Activated T-cell treated with anti-CD3 and anti-CD28 coated beads, Interleukin-2, amount 50 U/mL, for 4 hours (primary cell): ENCODE measurements at regions not wholly inside any gene's neighbourhood (a gene's known extent, or its start where the extent isn't known, plus 50 kb on each side); places are given as distances from the start of the nearest gene placed in this dataset.

Source experiments
- ATAC-seq, 2 donors: fragments of 200-7000 bp; cut with Tn5 transposase; one replicate each; pipeline ENCODE4 v1.10.0; 2021
- DNase-seq: peaks from one replicate; pipeline ENCODE4 v3.0.0-alpha.2; 2020
- H3K27me3 Mint-ChIP-seq: one replicate; pipeline ENCODE4 v1.8.0; 2021; ENCODE audit warnings: low read depth, mixed read lengths
- H3K36me3 Mint-ChIP-seq: one replicate; pipeline ENCODE4 v1.8.0; 2022; ENCODE audit warnings: mixed read lengths; ENCODE audit not compliant: insufficient read depth
- H3K4me1 Mint-ChIP-seq: one replicate; pipeline ENCODE4 v1.8.0; 2021; ENCODE audit warnings: low read depth, mixed read lengths
- H3K4me3 Mint-ChIP-seq: one replicate; pipeline ENCODE4 v1.8.0; 2021; ENCODE audit warnings: mild to moderate bottlenecking, moderate library complexity, mixed read lengths
- H3K9me3 Mint-ChIP-seq: one replicate; pipeline ENCODE4 v1.8.0; 2021; ENCODE audit warnings: mixed read lengths

DNA sequence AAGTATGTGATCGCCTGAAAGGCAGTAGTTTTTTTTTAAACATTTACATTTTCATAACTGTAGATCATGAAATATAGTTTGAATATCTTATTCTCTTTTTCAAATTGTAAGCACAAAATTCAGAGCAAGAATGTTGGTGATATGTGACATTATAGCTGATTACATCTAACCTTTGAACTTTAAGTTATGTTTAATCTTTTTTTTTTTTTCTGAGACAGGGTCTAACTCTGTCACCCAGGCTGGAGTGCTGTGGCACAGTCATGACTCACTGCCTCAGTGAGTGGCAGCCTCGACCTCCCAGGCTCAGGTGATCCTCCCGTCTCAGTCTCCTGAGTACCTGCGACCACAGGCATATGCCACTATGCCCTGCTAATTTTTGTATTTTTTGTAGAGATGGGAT is 278.7 kb upstream of the NEBL start:
- peaks cover 6% of the 10 kb centered on the region for H3K4me1 Mint-ChIP-seq
- DNase-seq (no peak), ATAC-seq (no peak)
- peaks cover 4% of the 10 kb centered on the region for H3K9me3 Mint-ChIP-seq
- no peak overlapping the region for H3K4me3 Mint-ChIP-seq
- peaks cover 48% of the 10 kb centered on the region for H3K27me3 Mint-ChIP-seq
- no peaks in the 10 kb centered on the region for H3K36me3 Mint-ChIP-seq

DNA sequence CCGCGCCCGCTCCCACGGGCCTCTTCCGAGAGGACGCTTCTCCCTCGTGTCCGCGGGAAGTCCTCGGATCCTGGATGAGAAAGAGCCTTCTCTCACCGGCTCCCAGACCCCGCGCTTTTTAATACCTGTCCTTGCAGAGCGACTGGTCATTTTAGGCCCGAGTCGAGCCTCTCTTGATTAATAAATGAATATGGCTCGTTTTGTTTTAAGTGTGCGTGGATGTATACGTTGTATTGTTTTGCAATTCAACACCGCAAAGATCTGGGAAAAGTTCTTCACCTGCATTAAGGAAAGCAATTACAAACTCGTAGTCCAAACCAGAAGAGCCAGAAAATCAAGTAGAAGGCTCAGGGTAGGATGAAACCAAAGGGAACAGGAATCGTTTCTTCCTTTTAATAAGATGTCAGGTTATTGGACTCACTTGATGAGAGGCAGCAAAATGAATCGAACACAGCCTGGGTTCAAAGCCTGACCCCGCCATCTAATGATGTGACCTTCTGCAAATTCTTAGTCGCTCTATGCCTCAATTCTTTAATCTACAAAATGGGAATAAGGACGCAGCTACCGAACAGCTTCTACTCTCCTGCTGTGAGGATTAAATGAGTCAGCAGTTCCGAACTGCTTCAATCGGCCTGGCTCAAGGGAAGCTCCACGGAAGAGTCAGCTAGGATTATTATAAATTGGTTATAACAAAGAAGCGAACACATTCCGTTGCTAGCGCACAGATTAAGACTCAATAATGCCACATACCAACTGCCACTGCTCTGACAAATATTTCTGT is 277.8 kb upstream of the NEBL start:
- H3K36me3 Mint-ChIP-seq, result no peaks in the 10 kb centered on the region
- peak overlapping the region; percentile 50 for H3K4me3 Mint-ChIP-seq
- DNase-seq (no peak), ATAC-seq (no peak)
- peaks cover 6% of the 10 kb centered on the region for H3K4me1 Mint-ChIP-seq
- H3K27me3 Mint-ChIP-seq, result peaks cover 54% of the 10 kb centered on the region
- peaks cover 4% of the 10 kb centered on the region for H3K9me3 Mint-ChIP-seq

DNA sequence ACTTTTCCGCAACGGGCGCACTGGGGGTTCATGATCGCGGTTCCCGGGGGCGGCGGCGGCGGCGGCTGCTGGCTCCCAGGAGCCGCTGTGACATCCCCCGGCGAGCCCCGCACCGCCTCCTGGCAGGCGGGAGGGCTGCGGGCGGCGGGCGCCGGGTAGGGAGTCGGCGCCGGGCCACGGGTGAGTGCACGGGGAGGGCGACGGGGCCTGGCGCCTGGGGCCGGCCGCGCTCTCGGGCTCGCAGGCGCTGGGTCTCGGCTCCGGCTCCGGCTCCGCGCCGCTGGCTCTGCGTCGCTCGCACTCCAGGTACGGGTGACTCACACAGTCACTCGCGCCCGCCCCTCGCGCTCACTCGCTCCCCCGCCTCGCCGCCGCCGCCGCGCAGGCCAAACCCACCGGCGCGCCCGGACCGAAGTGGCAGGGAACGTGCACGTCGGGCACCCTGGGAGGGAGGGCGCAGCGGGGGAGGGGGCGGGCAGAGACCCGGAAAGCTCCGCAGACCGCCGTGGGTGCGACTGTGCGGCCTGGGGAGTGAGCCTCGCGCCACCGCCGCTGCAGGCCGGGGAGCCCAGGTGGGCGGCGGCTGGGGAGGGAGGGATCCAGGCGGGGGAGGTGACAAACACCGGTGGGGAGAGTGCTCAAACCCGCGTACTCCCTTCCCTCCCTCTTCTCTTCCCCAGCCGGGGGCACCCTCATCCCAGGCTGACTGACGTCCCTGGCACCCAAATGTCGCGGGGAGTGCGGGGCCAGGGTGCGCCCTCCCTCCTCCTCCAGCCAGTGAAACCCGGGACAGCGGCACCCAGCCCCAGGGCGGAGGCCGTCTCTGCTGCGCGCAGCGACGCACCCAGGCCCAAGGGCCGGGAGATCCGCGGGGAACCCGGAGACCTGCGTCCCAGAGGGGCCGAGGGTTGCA is 276.9 kb upstream of the NEBL start:
- Mint-ChIP-seq H3K27me3 (peaks cover 55% of the 10 kb centered on the region), H3K9me3 (no peaks in the 10 kb centered on the region), H3K36me3 (no peaks in the 10 kb centered on the region), H3K4me1 (peaks cover 6% of the 10 kb centered on the region), H3K4me3 (no peak overlapping the region)
- DNase-seq (peak; percentile 11), ATAC-seq (peak; percentile 81 to 84)

DNA sequence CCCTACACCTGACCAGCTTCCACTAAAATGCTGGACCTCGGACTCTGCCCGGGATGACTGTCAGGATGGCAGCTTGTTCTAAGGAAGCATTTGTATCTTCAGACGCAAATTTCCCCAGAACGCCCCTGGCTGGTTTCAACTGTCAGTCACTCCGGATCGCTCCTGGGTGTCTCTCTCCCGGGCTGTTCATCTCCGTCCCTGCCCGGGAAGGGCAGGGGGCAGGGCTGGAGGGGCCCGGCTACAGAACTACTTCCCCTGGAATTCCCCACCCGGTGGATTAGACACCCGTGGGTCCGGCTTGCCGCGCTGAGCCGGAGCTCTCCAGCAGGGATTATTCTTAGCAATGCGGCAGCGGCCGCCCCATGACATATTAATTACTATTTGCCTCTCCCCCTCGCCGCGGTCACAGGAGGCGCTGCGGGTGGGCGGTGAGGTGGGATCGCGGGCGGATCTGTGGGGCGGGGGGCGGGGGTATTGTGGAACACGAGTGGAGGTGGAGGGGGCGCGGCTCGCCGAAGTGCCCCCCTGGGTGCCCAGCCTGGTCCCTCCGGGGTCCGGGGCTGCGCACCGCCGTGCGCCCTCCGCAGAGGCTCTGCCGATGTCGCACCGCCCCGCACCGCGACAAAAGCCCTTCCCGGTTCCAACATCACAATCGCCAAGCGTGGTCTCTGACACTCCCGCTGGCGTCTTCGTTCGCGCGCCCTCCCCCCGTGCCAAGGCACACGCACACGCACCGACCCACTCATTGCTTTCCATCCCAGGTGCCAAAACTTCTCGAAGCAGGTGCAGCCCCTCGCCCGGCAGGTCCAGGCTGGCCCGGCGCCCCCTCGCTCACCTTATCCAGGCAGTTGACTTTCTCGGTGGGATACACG is 276.1 kb upstream of the NEBL start:
- peaks cover 55% of the 10 kb centered on the region for H3K27me3 Mint-ChIP-seq
- H3K36me3 Mint-ChIP-seq, result no peaks in the 10 kb centered on the region
- no peaks in the 10 kb centered on the region for H3K9me3 Mint-ChIP-seq
- ATAC-seq (peak; percentile 6 to 17), DNase-seq (no peak)
- H3K4me1 Mint-ChIP-seq, result peaks cover 6% of the 10 kb centered on the region
- H3K4me3 Mint-ChIP-seq, result peak overlapping the region; percentile 50

DNA sequence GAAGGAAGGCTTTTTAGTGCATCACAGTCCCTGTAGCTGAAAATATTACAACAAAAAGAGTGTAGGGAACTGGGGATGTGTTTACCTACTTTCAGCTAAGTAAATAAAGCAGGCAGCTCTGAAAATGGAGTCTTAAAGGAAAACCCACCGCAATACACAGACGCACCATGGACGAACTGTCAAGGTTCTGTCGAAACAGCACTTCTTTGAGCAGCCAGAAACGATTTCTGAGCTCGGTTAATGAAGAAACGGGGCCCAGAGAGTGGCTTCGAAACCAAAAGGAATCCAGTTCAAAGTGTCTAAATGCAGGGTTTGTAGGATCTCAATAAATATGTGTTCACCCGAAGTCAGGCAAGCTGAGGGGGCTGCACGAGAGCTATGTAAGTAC is 275.4 kb upstream of the NEBL start:
- Mint-ChIP-seq H3K9me3 (no peaks in the 10 kb centered on the region), H3K4me3 (no peak overlapping the region), H3K36me3 (no peaks in the 10 kb centered on the region), H3K27me3 (peaks cover 55% of the 10 kb centered on the region), H3K4me1 (peaks cover 6% of the 10 kb centered on the region)
- DNase-seq (no peak), ATAC-seq (no peak)

DNA sequence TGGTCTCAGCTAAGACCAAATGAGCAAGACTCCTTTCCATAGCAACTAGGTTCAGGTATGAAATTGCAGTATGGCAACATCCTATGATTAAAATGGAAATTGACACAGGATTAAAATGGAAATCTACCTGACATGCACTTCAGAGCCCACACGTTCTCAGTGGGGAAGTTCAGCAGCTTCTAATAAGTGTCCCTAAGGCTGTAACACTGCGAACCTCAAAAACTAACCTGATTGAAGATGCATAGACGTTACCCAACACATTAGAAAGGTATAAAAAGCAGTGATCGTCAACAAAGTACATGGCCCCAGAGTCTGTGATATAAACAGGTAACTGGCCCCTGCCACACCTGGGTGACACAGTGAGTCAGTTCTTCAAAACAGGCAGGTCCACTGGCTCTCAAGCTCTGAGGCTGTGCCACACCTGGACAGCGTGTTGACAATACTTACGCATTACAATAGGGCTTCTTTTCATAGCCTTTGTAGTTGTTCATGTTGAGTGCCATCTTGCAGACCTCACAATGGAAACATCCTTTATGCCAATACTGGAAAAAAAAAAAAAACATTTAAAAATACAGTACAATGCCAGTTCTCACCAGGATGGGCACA is 274.9 kb upstream of the NEBL start:
- ATAC-seq (no peak), DNase-seq (no peak)
- Mint-ChIP-seq H3K4me1 (peaks cover 6% of the 10 kb centered on the region), H3K4me3 (no peak overlapping the region), H3K36me3 (no peaks in the 10 kb centered on the region), H3K27me3 (peaks cover 53% of the 10 kb centered on the region), H3K9me3 (no peaks in the 10 kb centered on the region)

DNA sequence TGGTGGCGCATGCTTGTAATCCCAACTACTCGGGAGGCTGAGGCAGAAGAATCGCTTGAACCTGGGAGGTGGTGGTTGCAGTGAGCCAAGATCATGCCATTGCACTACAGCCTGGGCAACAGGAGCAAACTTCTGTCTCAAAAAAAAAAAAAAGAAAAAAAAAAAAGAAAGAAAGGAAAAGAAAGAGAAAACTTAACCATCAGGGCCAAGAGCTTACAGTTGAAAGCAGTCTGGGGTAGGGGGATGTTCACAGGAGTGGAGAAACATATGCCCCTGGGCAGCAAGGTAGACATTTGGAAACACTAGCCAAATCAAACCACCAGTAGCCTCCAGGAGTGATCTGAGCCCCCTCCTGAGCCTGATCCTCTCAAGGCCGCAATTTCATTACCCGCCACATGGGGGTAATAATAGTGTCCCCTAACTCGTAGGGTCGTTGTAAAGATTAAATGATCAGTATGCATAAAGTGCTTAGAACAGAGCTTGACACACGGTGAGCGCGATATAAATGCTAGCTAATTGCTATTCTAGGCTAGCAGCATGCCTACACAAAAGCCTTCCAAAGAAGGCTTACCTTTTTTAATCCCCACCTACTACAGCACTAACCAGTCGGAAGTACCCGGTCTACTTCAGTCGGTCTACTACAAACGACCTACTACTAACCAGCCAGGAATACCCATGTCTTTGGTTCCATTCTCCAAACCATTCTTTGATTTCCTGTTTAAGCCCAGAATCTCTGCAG is 274.3 kb upstream of the NEBL start:
- Mint-ChIP-seq H3K36me3 (no peaks in the 10 kb centered on the region), H3K4me1 (peaks cover 6% of the 10 kb centered on the region), H3K4me3 (no peak overlapping the region), H3K27me3 (peaks cover 46% of the 10 kb centered on the region), H3K9me3 (no peaks in the 10 kb centered on the region)
- DNase-seq (no peak), ATAC-seq (no peak)

DNA sequence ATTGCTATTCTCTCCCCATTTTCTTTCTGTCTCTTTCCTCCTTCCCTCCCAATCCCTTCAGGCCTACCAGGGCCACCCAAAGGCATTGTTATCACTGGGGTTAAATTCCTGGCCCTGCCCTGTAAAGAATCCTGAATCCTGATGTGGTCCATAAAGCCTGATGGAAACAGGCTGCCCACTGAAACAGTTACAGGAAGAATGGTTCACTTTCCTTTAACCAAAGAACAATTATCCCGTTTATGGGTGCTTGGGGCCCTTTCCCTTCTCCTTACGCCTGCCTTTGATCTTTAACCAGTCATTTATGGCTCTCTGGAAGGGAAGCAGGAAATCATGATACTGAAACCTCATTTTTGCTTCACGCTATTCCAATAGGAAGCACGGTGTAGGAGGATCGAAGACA is 273.1 kb upstream of the NEBL start:
- no peaks in the 10 kb centered on the region for H3K36me3 Mint-ChIP-seq
- ATAC-seq (no peak), DNase-seq (no peak)
- peaks cover 37% of the 10 kb centered on the region for H3K27me3 Mint-ChIP-seq
- H3K4me3 Mint-ChIP-seq, result no peak overlapping the region
- H3K9me3 Mint-ChIP-seq, result no peaks in the 10 kb centered on the region
- peaks cover 6% of the 10 kb centered on the region for H3K4me1 Mint-ChIP-seq

DNA sequence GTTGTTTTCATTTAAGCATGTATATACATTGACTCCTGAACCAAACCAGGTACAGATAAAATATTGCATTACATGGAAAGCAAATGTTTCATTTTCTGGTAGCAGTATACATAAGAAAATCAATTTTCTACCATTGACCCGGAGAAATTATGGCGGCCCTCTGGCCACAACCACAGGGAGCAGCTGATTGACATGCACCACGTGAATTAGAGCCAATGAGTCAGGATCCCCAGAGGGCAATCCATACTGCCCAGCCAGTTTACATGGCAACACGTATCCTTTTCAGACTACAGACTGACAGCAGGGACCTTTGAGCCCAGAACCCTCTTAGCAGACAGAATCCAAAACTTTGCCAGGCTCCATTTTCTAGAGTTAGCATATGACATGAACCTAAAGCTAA is 272.2 kb upstream of the NEBL start:
- Mint-ChIP-seq H3K36me3 (no peaks in the 10 kb centered on the region), H3K27me3 (peaks cover 30% of the 10 kb centered on the region), H3K9me3 (no peaks in the 10 kb centered on the region), H3K4me3 (no peak overlapping the region), H3K4me1 (peaks cover 2% of the 10 kb centered on the region)
- ATAC-seq, result no peak
- no peak for DNase-seq

DNA sequence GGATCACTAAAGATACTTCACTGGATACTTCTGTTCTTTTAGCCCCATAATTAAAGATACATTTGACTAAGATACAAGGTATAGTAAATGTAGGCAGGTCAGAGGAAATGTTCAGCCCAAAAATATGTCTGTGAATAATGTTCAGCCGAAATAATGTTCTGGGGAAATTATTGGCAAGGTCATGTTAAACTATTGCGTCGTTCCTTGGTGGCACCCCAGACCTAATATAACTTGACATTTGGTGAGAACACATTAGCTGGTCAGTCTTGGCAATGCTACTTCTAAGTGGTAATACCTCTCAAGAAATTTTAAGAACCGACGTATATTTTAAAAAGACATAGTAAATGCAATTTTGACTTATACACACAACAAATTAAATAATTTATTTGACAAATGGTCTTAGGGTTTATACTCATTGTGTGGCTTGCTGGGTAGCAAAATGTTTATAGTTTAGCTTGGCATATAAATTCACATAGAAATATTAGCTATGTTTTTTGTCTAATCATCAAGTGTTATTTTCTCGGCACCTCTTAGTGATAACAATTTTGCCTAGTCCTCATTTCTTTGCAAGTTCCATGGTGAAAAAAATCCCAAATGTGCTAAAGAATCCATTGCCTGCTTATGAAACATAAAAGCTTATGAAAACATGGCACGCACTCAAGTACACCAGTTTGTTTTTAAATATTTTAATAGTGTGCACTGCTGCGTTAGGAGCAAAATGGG is 270.3 kb upstream of the NEBL start:
- DNase-seq (no peak), ATAC-seq (no peak)
- Mint-ChIP-seq H3K9me3 (no peaks in the 10 kb centered on the region), H3K4me1 (no peaks in the 10 kb centered on the region), H3K4me3 (no peak overlapping the region), H3K27me3 (peaks cover 21% of the 10 kb centered on the region), H3K36me3 (no peaks in the 10 kb centered on the region)

DNA sequence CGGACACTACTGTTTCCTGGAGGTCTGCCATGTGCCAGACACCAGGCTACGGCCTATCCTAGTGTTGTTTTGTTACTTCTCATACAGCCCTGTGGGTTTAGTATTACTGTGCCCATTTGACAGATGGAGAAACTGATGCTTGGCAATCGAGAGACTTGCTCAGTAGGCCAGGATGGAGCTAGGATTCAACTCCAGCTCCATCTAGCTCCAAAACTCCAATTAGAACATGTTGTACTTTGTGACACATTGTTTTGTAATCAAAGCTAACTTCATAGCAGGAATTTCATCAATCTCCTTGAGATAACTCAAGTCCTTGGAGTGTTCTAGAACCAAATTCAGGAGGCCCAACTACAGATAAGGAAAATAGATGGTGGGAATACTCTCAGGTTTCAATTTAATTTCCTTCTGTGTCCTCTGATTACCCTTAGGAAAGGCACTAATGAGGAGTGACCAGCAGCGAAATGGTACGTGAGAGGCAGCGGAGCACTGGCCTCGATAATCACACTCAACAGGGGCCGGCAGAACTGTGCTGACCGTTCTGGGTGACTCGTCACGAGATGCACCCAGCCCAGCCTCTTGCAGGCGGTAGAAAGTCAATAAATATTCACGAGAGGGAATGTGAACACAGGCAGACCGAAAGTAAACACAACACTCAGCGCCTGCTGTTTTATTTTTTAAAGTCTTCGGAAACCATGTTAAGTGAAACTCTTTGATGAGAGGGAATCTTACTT is 269.6 kb upstream of the NEBL start:
- ATAC-seq, result no peak
- Mint-ChIP-seq H3K9me3 (no peaks in the 10 kb centered on the region), H3K27me3 (peaks cover 14% of the 10 kb centered on the region), H3K36me3 (no peaks in the 10 kb centered on the region), H3K4me3 (no peak overlapping the region), H3K4me1 (no peaks in the 10 kb centered on the region)
- no peak for DNase-seq

DNA sequence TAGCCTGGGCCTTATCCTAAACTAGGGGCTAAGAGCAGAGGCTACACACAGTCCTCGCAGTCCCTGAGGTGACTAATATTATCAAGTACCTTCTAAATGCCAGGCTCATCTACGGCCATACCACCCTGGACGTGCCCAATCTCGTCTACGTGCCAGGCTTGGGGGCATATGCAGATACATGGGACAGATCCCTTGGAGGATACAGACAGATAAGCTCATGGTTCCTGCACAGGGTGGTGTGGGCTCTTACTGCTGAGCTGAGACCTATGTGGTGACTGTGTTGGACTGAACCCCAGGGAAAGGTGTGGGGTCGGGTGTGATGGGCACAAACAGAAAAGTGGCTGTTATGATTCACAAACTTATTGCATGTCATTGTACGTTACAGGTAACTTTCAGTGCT is 268.4 kb upstream of the NEBL start:
- DNase-seq (no peak), ATAC-seq (no peak)

More for the DNA sequence above, 268.4 kb upstream of the NEBL start:
- no peaks in the 10 kb centered on the region for H3K36me3 Mint-ChIP-seq
- H3K4me3 Mint-ChIP-seq, result no peak overlapping the region
- H3K9me3 Mint-ChIP-seq, result no peaks in the 10 kb centered on the region
- no peaks in the 10 kb centered on the region for H3K4me1 Mint-ChIP-seq
- H3K27me3 Mint-ChIP-seq, result peaks cover 6% of the 10 kb centered on the region
